Keratinocyte (primary cell): ENCODE measurements at regions not wholly inside any gene's neighbourhood (a gene's known extent, or its start where the extent isn't known, plus 50 kb on each side); places are given as distances from the start of the nearest gene placed in this dataset.

Experiments
- DNase-seq: peaks from one replicate; pipeline ENCODE4 v3.0.0-alpha.2; 2011; ENCODE audit warnings: low read depth, missing footprints, low spot score
- FAIRE-seq: peaks from 2 replicates; lab custom pipeline; 2011; peaks lifted over from hg19 to GRCh38; lab: Jason Lieb, UNC
- H2AFZ ChIP-seq: 2 replicates; pipeline ENCODE4 v1.6.0; 2012; ENCODE audit warnings: low read length, control low read depth, inconsistent platforms; ENCODE audit not compliant: control insufficient read depth
- H3K27ac ChIP-seq: 2 replicates; pipeline ENCODE4 v1.5.1; 2011; ENCODE audit warnings: low read length; ENCODE audit not compliant: control insufficient read depth, insufficient read depth
- H3K27me3 ChIP-seq: 3 replicates; pipeline ENCODE4 v1.6.0; 2011; ENCODE audit warnings: low read length; ENCODE audit not compliant: control insufficient read depth, insufficient read depth; ENCODE audit errors: extremely low read depth
- H3K36me3 ChIP-seq, 2 experiments: 2 replicates in 1 of 2; 3 replicates in 1 of 2; pipeline ENCODE4 v1.5.1; 2011; ENCODE audit warnings: low read length in 2 of 2, mild to moderate bottlenecking in 1 of 2; ENCODE audit not compliant: control insufficient read depth in 2 of 2, insufficient read depth in 2 of 2; ENCODE audit errors: extremely low read depth in 1 of 2
- H3K4me1 ChIP-seq: 3 replicates; pipeline ENCODE4 v1.5.1; 2011; ENCODE audit warnings: low read length; ENCODE audit not compliant: control insufficient read depth, insufficient read depth; ENCODE audit errors: extremely low read depth
- H3K4me2 ChIP-seq: 3 replicates; pipeline ENCODE4 v1.6.0; 2011; ENCODE audit warnings: low read depth, low read length; ENCODE audit not compliant: control insufficient read depth, insufficient read depth; ENCODE audit errors: extremely low read depth
- H3K4me3 ChIP-seq, 3 experiments: fragments of 200-600 bp in 1 of 3; sonication (generic) in 1 of 3; 2 replicates in 2 of 3; 3 replicates in 1 of 3; pipeline ENCODE4 v1.5.1; 2011 to 2016; ENCODE audit warnings: low read length in 3 of 3, mild to moderate bottlenecking in 3 of 3, control low read depth in 2 of 3, inconsistent platforms in 1 of 3, low read depth in 1 of 3, mixed read lengths in 1 of 3, mixed run types in 1 of 3, moderate library complexity in 1 of 3; ENCODE audit not compliant: control insufficient read depth in 2 of 3, insufficient read depth in 2 of 3; ENCODE audit errors: extremely low read depth in 1 of 3
- H3K79me2 ChIP-seq: 2 replicates; pipeline ENCODE4 v1.6.0; 2012; ENCODE audit warnings: low read length; ENCODE audit not compliant: control insufficient read depth, insufficient read depth
- H3K9ac ChIP-seq: 3 replicates; pipeline ENCODE4 v1.6.0; 2011; ENCODE audit warnings: low read length; ENCODE audit not compliant: control insufficient read depth, insufficient read depth; ENCODE audit errors: extremely low read depth
- H3K9me1 ChIP-seq: 3 replicates; pipeline ENCODE4 v1.6.0; 2011; ENCODE audit warnings: low read length; ENCODE audit not compliant: control insufficient read depth, insufficient read depth; ENCODE audit errors: extremely low read depth
- H3K9me3 ChIP-seq: 2 replicates; pipeline ENCODE4 v1.5.1; 2012; ENCODE audit warnings: low read depth, low read length; ENCODE audit not compliant: control insufficient read depth
- H4K20me1 ChIP-seq: 3 replicates; pipeline ENCODE4 v1.6.0; 2011; ENCODE audit warnings: low read length; ENCODE audit not compliant: control insufficient read depth, insufficient read depth; ENCODE audit errors: extremely low read depth
- CTCF ChIP-seq, 3 experiments: IDR thresholded peaks in 1 of 3; conservative IDR thresholded peaks in 1 of 3; optimal IDR thresholded peaks in 1 of 3; 2 replicates in 2 of 3; 3 replicates in 1 of 3; pipeline versions ENCODE3 to v1.5.1; 2011; ENCODE audit warnings: low read length in 3 of 3, mild to moderate bottlenecking in 3 of 3, moderate library complexity in 2 of 3, control low read depth in 1 of 3, inconsistent platforms in 1 of 3; ENCODE audit not compliant: insufficient read depth in 2 of 3; ENCODE audit errors: extremely low read depth in 1 of 3
- EZH2 ChIP-seq: IDR thresholded peaks from one replicate; pipeline ENCODE4 v1.6.1; 2012; ENCODE audit warnings: inconsistent platforms, mild to moderate bottlenecking, low read length, moderate library complexity
- dilution Hi-C: fragments of 300-500 bp; cut with MboI; formaldehyde crosslinking; loops from one replicate; pipeline ENCODE4 v1.7.0; 2020; ENCODE audit warnings: low sequenced_read_pairs; ENCODE audit not compliant: extremely low pct_ligation_motif_present

- H3K4me1 ChIP-seq, result no peaks in the 10 kb centered on the region
- no peak overlapping the region for H2AFZ ChIP-seq
- dilution Hi-C loops, result no loop called here
- no peak overlapping the region for H3K9ac ChIP-seq
- H3K9me1 ChIP-seq, result no peaks in the 10 kb centered on the region
- no peaks in the 10 kb centered on the region for H4K20me1 ChIP-seq
- FAIRE-seq, result no peak
- TF ChIP-seq CTCF (optimal IDR thresholded peaks at IDR 0.05 in 1 of 3, IDR thresholded peaks at IDR 0.05 in 1 of 3, conservative IDR thresholded peaks at IDR 0.05 in 1 of 3; ENCODE audit: extremely low read depth in 1 of 3, insufficient read depth in 2 of 3, low read length in 3 of 3) (no peak), EZH2 (no peak)
- H3K4me2 ChIP-seq, result no peak overlapping the region
- no peaks in the 10 kb centered on the region for H3K36me3 ChIP-seq
- no peak overlapping the region for H3K27ac ChIP-seq
- no peak for DNase-seq
- H3K79me2 ChIP-seq, result no peaks in the 10 kb centered on the region
- no peaks in the 10 kb centered on the region for H3K9me3 ChIP-seq
- H3K27me3 ChIP-seq, result no peaks in the 10 kb centered on the region
- H3K4me3 ChIP-seq, result no peak overlapping the region
Observed at GRCh38 chr20:52331655-52332054, 140.1 kb upstream of the ZFP64 start.

- no peaks in the 10 kb centered on the region for H3K27me3 ChIP-seq
- DNase-seq (no peak), FAIRE-seq (no peak)
- no peak overlapping the region for H3K4me2 ChIP-seq
- H3K9me1 ChIP-seq, result no peaks in the 10 kb centered on the region
- no peaks in the 10 kb centered on the region for H3K9me3 ChIP-seq
- H3K79me2 ChIP-seq, result no peaks in the 10 kb centered on the region
- no peaks in the 10 kb centered on the region for H3K36me3 ChIP-seq
- H3K4me1 ChIP-seq, result no peaks in the 10 kb centered on the region
- no peak overlapping the region for H3K9ac ChIP-seq
- no peak overlapping the region for H2AFZ ChIP-seq
- H4K20me1 ChIP-seq, result no peaks in the 10 kb centered on the region
- no peak for TF ChIP-seq EZH2
- TF ChIP-seq CTCF (optimal IDR thresholded peaks at IDR 0.05 in 1 of 3, IDR thresholded peaks at IDR 0.05 in 1 of 3, conservative IDR thresholded peaks at IDR 0.05 in 1 of 3; ENCODE audit: extremely low read depth in 1 of 3, insufficient read depth in 2 of 3, low read length in 3 of 3), result no peak
- dilution Hi-C loops, result no loop called here
- no peak overlapping the region for H3K27ac ChIP-seq
- H3K4me3 ChIP-seq, result no peak overlapping the region
Observed at GRCh38 chr20:52321396-52321795, 129.8 kb upstream of the ZFP64 start.
